Lower lobe of right lung (tissue), 2 donors: ENCODE measurements at regions not wholly inside any gene's neighbourhood (a gene's known extent, or its start where the extent isn't known, plus 50 kb on each side); places are given as distances from the start of the nearest gene placed in this dataset.

Experiments
- ATAC-seq, 2 donors: fragments of 200-7000 bp; cut with Tn5 transposase; one replicate each; pipeline ENCODE4 v1.9.1; 2020 to 2022; ENCODE audit warnings: mild to moderate bottlenecking in 2 of 2, moderate library complexity in 2 of 2
- DNase-seq: peaks from one replicate; pipeline ENCODE4 v3.0.0-alpha.2; 2020
- H3K27ac ChIP-seq: fragments of 200-600 bp; one replicate; pipeline ENCODE4 v1.8.0; 2022
- H3K27me3 ChIP-seq: fragments of 200-600 bp; one replicate; pipeline ENCODE4 v1.8.0; 2022; ENCODE audit warnings: low read depth
- H3K36me3 ChIP-seq: fragments of 200-600 bp; one replicate; pipeline ENCODE4 v1.8.0; 2022; ENCODE audit warnings: mild to moderate bottlenecking
- H3K4me1 ChIP-seq: fragments of 200-600 bp; one replicate; pipeline ENCODE4 v1.8.0; 2022
- H3K4me3 ChIP-seq: fragments of 200-600 bp; one replicate; pipeline ENCODE4 v1.8.0; 2022; ENCODE audit warnings: mild to moderate bottlenecking
- H3K9me3 ChIP-seq: fragments of 200-600 bp; one replicate; pipeline ENCODE4 v1.8.0; 2022
- CTCF ChIP-seq: fragments of 200-600 bp; IDR thresholded peaks from one replicate; pipeline ENCODE4 v1.8.0; 2022; ENCODE audit warnings: antibody characterized with exemption, mild to moderate bottlenecking
- intact Hi-C: fragments of 100-400 bp; cut with DNase I; formaldehyde crosslinking; loops from one replicate; pipeline ENCODE4 v1.11.0; 2022
- donor health status: DM: no; HTN: yes; CAD: no; lungs with severe emphysema.

GRCh38 chr3:10560060-10560861 lies 54.9 kb upstream of the ATP2B2 start:
- no peak for DNase-seq
- no peak for ATAC-seq

GRCh38 chr3:10561162-10561945 lies 56.0 kb upstream of the ATP2B2 start:
- DNase-seq (no peak), ATAC-seq (no peak)
- no peaks in the 10 kb centered on the region for H3K4me1 ChIP-seq
- intact Hi-C loops = no loop called here
- no peak overlapping the region for H3K27ac ChIP-seq
- no peak overlapping the region for H3K4me3 ChIP-seq
- no peaks in the 10 kb centered on the region for H3K36me3 ChIP-seq
- no peaks in the 10 kb centered on the region for H3K9me3 ChIP-seq
- TF ChIP-seq CTCF = no peak
- no peaks in the 10 kb centered on the region for H3K27me3 ChIP-seq

More at GRCh38 chr3:10560060-10560861, 54.9 kb upstream of the ATP2B2 start:
- Histone ChIP-seq H3K4me3 (no peak overlapping the region), H3K36me3 (no peaks in the 10 kb centered on the region), H3K27ac (no peak overlapping the region), H3K9me3 (no peaks in the 10 kb centered on the region), H3K4me1 (no peaks in the 10 kb centered on the region), H3K27me3 (no peaks in the 10 kb centered on the region)
- intact Hi-C loops = no loop called here
- TF ChIP-seq CTCF = no peak

GRCh38 chr3:10561946-10562560 lies 56.7 kb upstream of the ATP2B2 start:
- no peaks in the 10 kb centered on the region for H3K9me3 ChIP-seq
- DNase-seq (no peak), ATAC-seq (no peak)
- TF ChIP-seq CTCF = no peak
- no peaks in the 10 kb centered on the region for H3K36me3 ChIP-seq
- intact Hi-C loops = no loop called here
- H3K27ac ChIP-seq = no peak overlapping the region
- no peaks in the 10 kb centered on the region for H3K27me3 ChIP-seq
- H3K4me1 ChIP-seq = no peaks in the 10 kb centered on the region
- H3K4me3 ChIP-seq = no peak overlapping the region

- DNase-seq = no peak
- intact Hi-C loops = no loop called here
- ATAC-seq = no peak
Observed at GRCh38 chr3:10563396-10563795, 58.0 kb upstream of the ATP2B2 start.

More at GRCh38 chr3:10563396-10563795, 58.0 kb upstream of the ATP2B2 start:
- no peak for TF ChIP-seq CTCF
- no peaks in the 10 kb centered on the region for H3K4me1 ChIP-seq
- no peaks in the 10 kb centered on the region for H3K9me3 ChIP-seq
- no peak overlapping the region for H3K27ac ChIP-seq
- peaks cover 3% of the 10 kb centered on the region for H3K27me3 ChIP-seq
- no peaks in the 10 kb centered on the region for H3K36me3 ChIP-seq
- no peak overlapping the region for H3K4me3 ChIP-seq
